GM23338 (cell line): ENCODE measurements at regions not wholly inside any gene's neighbourhood (a gene's known extent, or its start where the extent isn't known, plus 50 kb on each side); places are given as distances from the start of the nearest gene placed in this dataset.
A peak's percentile ranks its signal among the peaks of the same experiment; 100 is the strongest.

Experiments used
- ATAC-seq: fragments of 200-7000 bp; cut with Tn5 transposase; 3 replicates; pipeline ENCODE4 v1.9.1; 2020
- DNase-seq: peaks from one replicate; pipeline ENCODE4 v3.0.0-alpha.2; 2015; ENCODE audit warnings: low spot score
- H2AFZ ChIP-seq: fragments of 200-600 bp; sonication (generic); 2 replicates; pipeline ENCODE4 v1.8.0; 2016; ENCODE audit warnings: antibody characterized with exemption, mild to moderate bottlenecking, moderate library complexity
- H3F3A ChIP-seq: fragments of 200-600 bp; sonication (generic); replicated peaks from 2 replicates; pipeline ENCODE4 v1.8.0; 2017; ENCODE audit warnings: antibody characterized with exemption, mixed run types, low read depth
- H3K27ac ChIP-seq: fragments of 200-600 bp; sonication (generic); 2 replicates; pipeline ENCODE4 v1.6.1; 2016; ENCODE audit warnings: low read depth
- H3K27me3 ChIP-seq: fragments of 200-600 bp; sonication (generic); 2 replicates; pipeline ENCODE4 v1.8.0; 2016; ENCODE audit warnings: mild to moderate bottlenecking, mixed run types, moderate library complexity; ENCODE audit not compliant: insufficient read depth
- H3K36me3 ChIP-seq: fragments of 200-600 bp; sonication (generic); 2 replicates; pipeline ENCODE4 v1.8.0; 2016; ENCODE audit warnings: mild to moderate bottlenecking; ENCODE audit not compliant: insufficient read depth
- H3K4me1 ChIP-seq: fragments of 200-600 bp; sonication (generic); 2 replicates; pipeline ENCODE4 v1.8.0; 2016; ENCODE audit warnings: mild to moderate bottlenecking, moderate library complexity; ENCODE audit not compliant: insufficient read depth
- H3K4me2 ChIP-seq: fragments of 200-600 bp; sonication (generic); 2 replicates; pipeline ENCODE4 v1.7.1; 2017; ENCODE audit warnings: mixed run types
- H3K4me3 ChIP-seq: fragments of 200-600 bp; sonication (generic); 2 replicates; pipeline ENCODE4 v1.6.1; 2016; ENCODE audit warnings: mixed run types
- H3K79me2 ChIP-seq: fragments of 200-600 bp; sonication (generic); replicated peaks from 2 replicates; pipeline ENCODE4 v1.8.0; 2017; ENCODE audit warnings: mild to moderate bottlenecking; ENCODE audit not compliant: insufficient read depth
- H3K9me2 ChIP-seq: fragments of 200-600 bp; sonication (generic); 2 replicates; pipeline ENCODE4 v1.8.0; 2017; ENCODE audit not compliant: insufficient read depth
- H4K20me1 ChIP-seq: fragments of 200-600 bp; sonication (generic); replicated peaks from 2 replicates; pipeline ENCODE4 v1.8.0; 2017; ENCODE audit warnings: mild to moderate bottlenecking; ENCODE audit not compliant: insufficient read depth
- H3K27ac Mint-ChIP-seq: 2 replicates; pipeline ENCODE4 v1.8.0; 2020; ENCODE audit warnings: inconsistent platforms, mild to moderate bottlenecking, moderate library complexity, mixed read lengths
- H3K27me3 Mint-ChIP-seq: 3 replicates; pipeline ENCODE4 v1.8.0; 2022; ENCODE audit warnings: low read depth, mild to moderate bottlenecking, moderate library complexity, mixed read lengths, inconsistent platforms; ENCODE audit not compliant: insufficient read depth, poor library complexity
- H3K36me3 Mint-ChIP-seq: 3 replicates; pipeline ENCODE4 v1.8.0; 2021; ENCODE audit warnings: low read depth, mild to moderate bottlenecking, inconsistent platforms, moderate library complexity, mixed read lengths
- H3K4me1 Mint-ChIP-seq: 3 replicates; pipeline ENCODE4 v1.8.0; 2020; ENCODE audit warnings: mild to moderate bottlenecking, inconsistent platforms, mixed read lengths
- H3K4me3 Mint-ChIP-seq: 3 replicates; pipeline ENCODE4 v1.8.0; 2021; ENCODE audit warnings: moderate library complexity, mild to moderate bottlenecking, inconsistent platforms, mixed read lengths
- H3K9me3 Mint-ChIP-seq: 3 replicates; pipeline ENCODE4 v1.8.0; 2020; ENCODE audit warnings: moderate library complexity, mild to moderate bottlenecking, inconsistent platforms, mixed read lengths
- CTCF ChIP-seq, 2 experiments: fragments of 200-600 bp in 1 of 2; sonication (generic) in 1 of 2; conservative IDR thresholded peaks; 2 replicates each; pipeline versions ENCODE4 v1.5.1 to v1.6.1; 2016 to 2017; ENCODE audit warnings: antibody characterized with exemption in 2 of 2, low read depth in 2 of 2, mild to moderate bottlenecking in 2 of 2, moderate library complexity in 1 of 2
- ETS1 ChIP-seq: IDR thresholded peaks from 2 replicates; pipeline ENCODE4 v1.6.1; 2016; ENCODE audit warnings: antibody characterized with exemption
- ZNF462 ChIP-seq: fragments of 250-450 bp; sonication (Bioruptor Pico); IDR thresholded peaks from 2 replicates; pipeline ENCODE4 v1.5.0; 2020; ENCODE audit warnings: mild to moderate bottlenecking, moderate library complexity

DNA sequence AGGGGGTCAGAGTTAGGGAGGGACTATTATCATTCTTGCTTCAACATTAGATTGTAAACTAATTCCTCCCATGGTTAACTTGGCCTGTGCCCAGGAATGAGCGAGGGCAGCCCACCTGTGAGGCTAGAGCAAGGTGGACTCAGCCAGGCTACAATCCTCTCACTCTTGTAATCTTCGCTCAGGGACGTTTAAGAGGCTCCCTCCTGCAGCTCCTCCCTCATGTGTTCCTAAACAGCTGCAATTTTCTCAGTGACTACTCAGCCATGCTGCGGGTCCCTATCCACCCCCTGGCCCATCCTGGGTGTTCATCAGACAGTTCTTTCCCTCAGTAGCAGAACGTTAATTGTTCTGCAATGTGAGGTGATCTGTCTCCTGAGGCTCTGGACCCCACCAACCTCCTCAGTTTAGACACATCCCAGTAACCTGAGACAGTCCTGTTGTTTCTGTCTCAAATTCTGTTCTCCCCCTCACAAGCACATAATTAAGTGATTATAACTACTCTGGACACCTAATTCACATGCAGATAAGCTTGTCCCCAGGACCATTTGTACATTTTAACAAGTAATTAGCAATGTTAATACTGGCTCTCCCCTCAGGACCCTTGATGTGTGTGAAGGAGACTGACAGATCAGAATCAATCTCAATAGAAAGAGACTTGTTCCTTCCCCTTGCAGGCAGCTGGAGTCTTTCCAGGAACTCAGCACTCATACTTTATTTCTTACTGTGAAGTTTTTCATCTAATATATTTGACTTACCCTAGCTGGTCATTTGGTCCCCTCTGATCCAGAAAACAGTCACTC is 337.2 kb upstream of the B3GAT1 start:
- Mint-ChIP-seq H3K9me3 (peaks cover 34% of the 10 kb centered on the region), H3K4me3 (peak overlapping the region; percentile 32; the same call in 1 of the 3 replicates)

More for the DNA sequence above, 337.2 kb upstream of the B3GAT1 start:
- Histone ChIP-seq H3K4me3 (no peak overlapping the region), H3K4me1 (peaks cover 9% of the 10 kb centered on the region; the same call in 1 of the 2 replicates), H3K79me2 (no peaks in the 10 kb centered on the region), H4K20me1 (no peaks in the 10 kb centered on the region), H3K27ac (no peak overlapping the region), H2AFZ (0 out of 2 replicates have a peak overlapping the region, but pooled peaks have one; percentile 52), H3K9me2 (peaks cover 11% of the 10 kb centered on the region), H3K4me2 (peak overlapping the region; percentile 57), H3K36me3 (no peaks in the 10 kb centered on the region; the same call in 1 of the 2 replicates), H3F3A (no peaks in the 10 kb centered on the region), H3K27me3 (no peaks in the 10 kb centered on the region)
- TF ChIP-seq ETS1 = no peak
- TF ChIP-seq ZNF462 (CRISPR knock-in tag) = peak; percentile 35; the same call in 1 of the 2 replicates
- TF ChIP-seq CTCF (conservative IDR thresholded peaks at IDR 0.05; ENCODE audit: low read depth in 2 of 2) = no peak
- Mint-ChIP-seq H3K36me3 (peaks cover 33% of the 10 kb centered on the region), H3K4me1 (peaks cover 16% of the 10 kb centered on the region), H3K27me3 (peaks cover 11% of the 10 kb centered on the region), H3K27ac (no peak overlapping the region)
- DNase-seq (no peak), ATAC-seq (peak; percentile 65)
